Mucosa of stomach (tissue), 1 donor: ENCODE measurements at regions not wholly inside any gene's neighbourhood (a gene's known extent, or its start where the extent isn't known, plus 50 kb on each side); places are given as distances from the start of the nearest gene placed in this dataset.
"Not testable (repeated sequence)": the region's sequence is repeated elsewhere in the genome, so short reads cannot be mapped to it uniquely, and the experiment has no call there.

Experiments used
- H3K27me3 ChIP-seq: one replicate; pipeline ENCODE4 v1.7.0; 2013; ENCODE audit warnings: mild to moderate bottlenecking, low read length; ENCODE audit not compliant: control insufficient read depth, insufficient read depth
- H3K36me3 ChIP-seq: one replicate; pipeline ENCODE4 v1.7.0; 2013; ENCODE audit warnings: low read length; ENCODE audit not compliant: control insufficient read depth, insufficient read depth
- H3K4me1 ChIP-seq: one replicate; pipeline ENCODE4 v1.7.0; 2013; ENCODE audit warnings: mild to moderate bottlenecking, low read length; ENCODE audit not compliant: control insufficient read depth, insufficient read depth
- H3K4me3 ChIP-seq: one replicate; pipeline ENCODE4 v1.7.0; 2013; ENCODE audit warnings: low read length
- H3K9ac ChIP-seq: one replicate; pipeline ENCODE4 v1.7.0; 2013; ENCODE audit warnings: mild to moderate bottlenecking, low read length, moderate library complexity
- H3K9me3 ChIP-seq: one replicate; pipeline ENCODE4 v1.7.0; 2013; ENCODE audit warnings: mild to moderate bottlenecking, low read length, moderate library complexity; ENCODE audit not compliant: control insufficient read depth
- donor health status: Pancreatic carcinoma.

GRCh38 chr13:34371645-34372395 is 553.9 kb downstream of the RFC3 start:
- H3K36me3 ChIP-seq, result no peaks in the 10 kb centered on the region
- no peak overlapping the region for H3K9ac ChIP-seq
- no peaks in the 10 kb centered on the region for H3K4me1 ChIP-seq
- H3K4me3 ChIP-seq, result no peak overlapping the region
- H3K9me3 ChIP-seq, result no peaks in the 10 kb centered on the region
- no peaks in the 10 kb centered on the region for H3K27me3 ChIP-seq

DNA sequence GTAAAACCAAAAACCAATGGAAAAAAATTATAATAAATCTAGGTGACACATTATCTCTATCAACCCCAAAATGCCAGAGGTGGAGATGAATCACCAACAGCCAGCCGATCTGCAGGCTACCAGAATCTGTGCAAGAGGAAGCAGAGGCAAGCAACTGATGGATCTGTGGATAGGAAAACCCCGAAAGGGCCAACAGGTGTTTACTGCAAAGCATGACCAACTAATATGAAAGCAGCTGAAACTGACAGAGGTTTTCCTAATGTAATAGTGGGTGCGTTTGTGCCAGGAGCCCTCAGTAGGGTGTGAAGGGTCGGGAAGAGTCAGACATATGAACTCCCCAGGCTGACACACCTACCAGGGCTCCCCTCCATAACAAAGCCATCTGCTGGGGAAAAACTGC is 554.6 kb downstream of the RFC3 start:
- Histone ChIP-seq H3K36me3 (no peaks in the 10 kb centered on the region), H3K4me3 (no peak overlapping the region), H3K4me1 (no peaks in the 10 kb centered on the region), H3K9me3 (no peaks in the 10 kb centered on the region), H3K9ac (no peak overlapping the region), H3K27me3 (no peaks in the 10 kb centered on the region)

- no peaks in the 10 kb centered on the region for H3K36me3 ChIP-seq
- no peaks in the 10 kb centered on the region for H3K9me3 ChIP-seq
- no peak overlapping the region for H3K9ac ChIP-seq
- no peak overlapping the region for H3K4me3 ChIP-seq
- H3K4me1 ChIP-seq, result no peaks in the 10 kb centered on the region
- no peaks in the 10 kb centered on the region for H3K27me3 ChIP-seq
Measured at GRCh38 chr13:34376483-34376882, 558.5 kb downstream of the RFC3 start.

DNA sequence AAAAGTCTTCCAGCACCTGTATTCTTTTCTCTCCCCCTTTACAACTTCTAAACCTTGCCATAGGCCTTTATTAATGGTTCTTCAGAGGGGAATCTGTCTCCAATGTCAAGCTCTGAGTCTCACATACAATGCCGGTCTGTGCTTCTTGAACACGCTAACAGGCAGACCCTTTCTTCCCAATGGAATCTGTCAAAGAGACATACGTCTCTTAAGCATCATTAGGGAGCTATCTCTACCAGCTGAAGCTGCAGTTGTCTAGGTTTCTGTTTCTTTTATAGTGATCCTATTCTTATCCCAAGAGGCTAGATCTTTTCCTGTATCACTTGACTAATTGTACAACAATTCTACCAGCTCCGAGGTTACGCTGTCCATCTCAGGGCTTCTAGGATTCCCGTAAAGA is 560.8 kb upstream of the NBEA start:
- Histone ChIP-seq H3K36me3 (no peaks in the 10 kb centered on the region), H3K27me3 (no peaks in the 10 kb centered on the region), H3K4me1 (no peaks in the 10 kb centered on the region), H3K4me3 (no peak overlapping the region), H3K9me3 (no peaks in the 10 kb centered on the region), H3K9ac (no peak overlapping the region)

DNA sequence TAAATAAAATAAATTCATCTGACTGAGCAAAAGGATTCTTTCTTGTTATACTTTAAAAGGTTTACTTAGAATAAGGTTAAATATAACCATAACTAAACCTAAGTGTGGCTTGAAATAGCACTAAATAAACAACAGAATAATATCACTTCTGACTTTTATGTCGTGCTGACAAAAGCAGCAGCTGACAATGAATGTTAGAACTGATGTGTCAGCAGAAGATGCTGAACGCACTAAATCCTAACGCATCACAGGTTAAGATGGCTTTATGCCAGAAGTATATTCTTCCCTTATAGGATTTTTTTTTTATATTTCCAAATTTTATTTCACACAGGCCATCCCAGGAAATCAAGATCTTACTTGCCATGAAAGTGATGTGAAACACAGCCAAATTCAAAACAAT is 558.3 kb upstream of the NBEA start:
- no peaks in the 10 kb centered on the region for H3K9me3 ChIP-seq
- no peaks in the 10 kb centered on the region for H3K4me1 ChIP-seq
- H3K27me3 ChIP-seq, result no peaks in the 10 kb centered on the region
- H3K9ac ChIP-seq, result no peak overlapping the region
- no peak overlapping the region for H3K4me3 ChIP-seq
- H3K36me3 ChIP-seq, result no peaks in the 10 kb centered on the region

GRCh38 chr13:34386229-34386628 is 555.8 kb upstream of the NBEA start:
- not testable (repeated sequence) for H3K27me3 ChIP-seq, H3K4me1 ChIP-seq, H3K4me3 ChIP-seq, H3K9ac ChIP-seq, H3K36me3 ChIP-seq, H3K9me3 ChIP-seq

DNA sequence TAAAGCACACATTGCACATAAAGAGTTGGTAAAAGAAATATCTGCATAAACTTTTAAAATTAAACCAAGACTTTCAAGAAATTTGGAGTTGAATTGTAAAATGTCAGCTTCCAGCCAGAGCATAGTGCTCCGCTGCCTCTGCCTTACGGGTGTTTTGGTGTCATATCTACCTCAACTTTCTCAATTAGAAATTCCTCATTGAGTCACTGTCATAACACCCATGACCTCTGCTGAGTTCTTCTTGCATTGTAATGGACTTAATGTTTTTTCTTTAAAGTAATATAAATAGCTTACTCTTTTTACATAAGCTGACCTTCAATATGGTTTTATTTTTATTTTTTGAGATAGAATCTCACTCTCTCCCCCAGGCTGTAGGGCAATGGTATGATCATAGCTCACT is 551.0 kb upstream of the NBEA start:
- H3K36me3 ChIP-seq, result no peaks in the 10 kb centered on the region
- H3K9me3 ChIP-seq, result no peaks in the 10 kb centered on the region
- no peaks in the 10 kb centered on the region for H3K27me3 ChIP-seq
- no peak overlapping the region for H3K9ac ChIP-seq
- H3K4me1 ChIP-seq, result no peaks in the 10 kb centered on the region
- H3K4me3 ChIP-seq, result no peak overlapping the region

- Histone ChIP-seq H3K36me3 (no peaks in the 10 kb centered on the region), H3K4me1 (no peaks in the 10 kb centered on the region), H3K9me3 (no peaks in the 10 kb centered on the region), H3K4me3 (no peak overlapping the region), H3K9ac (no peak overlapping the region), H3K27me3 (no peaks in the 10 kb centered on the region)
Measured at GRCh38 chr13:34401696-34402095, 540.4 kb upstream of the NBEA start.

DNA sequence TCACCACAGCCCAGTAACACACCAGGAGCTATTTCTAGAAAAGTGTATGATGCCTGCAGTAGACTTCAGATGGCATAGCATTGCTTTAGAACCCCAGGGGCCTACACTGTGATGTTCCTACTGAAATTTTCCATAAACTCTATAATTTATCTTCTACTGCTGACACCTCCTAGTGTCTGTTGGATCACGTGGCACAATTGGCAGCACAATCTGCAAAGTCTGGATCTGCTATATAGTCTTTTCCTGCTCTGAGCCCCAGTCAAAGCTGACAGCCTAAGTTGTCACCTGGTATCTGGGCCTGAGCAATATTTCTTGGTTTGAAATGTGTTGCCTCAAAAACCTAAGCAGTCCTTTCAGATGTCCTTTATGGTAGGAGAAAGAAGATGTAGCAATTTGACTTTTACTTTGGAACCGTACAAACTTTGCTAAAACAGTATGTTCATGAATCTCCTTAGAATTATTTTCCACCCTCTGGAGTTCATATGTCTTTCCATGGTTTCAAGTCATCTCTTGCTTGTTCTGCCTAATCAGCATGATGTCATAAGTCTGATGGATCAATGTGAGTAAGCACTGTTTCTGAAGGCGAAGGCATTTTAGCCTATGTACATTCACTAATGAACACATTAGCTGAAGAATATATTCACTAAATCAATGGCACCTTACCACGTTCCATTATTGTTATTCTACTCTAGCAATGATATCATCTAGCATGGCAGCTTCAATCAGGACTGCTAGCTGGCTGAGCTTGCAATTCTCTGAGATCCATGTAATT is 536.5 kb upstream of the NBEA start:
- no peaks in the 10 kb centered on the region for H3K4me1 ChIP-seq
- no peaks in the 10 kb centered on the region for H3K27me3 ChIP-seq
- H3K36me3 ChIP-seq, result no peaks in the 10 kb centered on the region
- no peaks in the 10 kb centered on the region for H3K9me3 ChIP-seq
- no peak overlapping the region for H3K9ac ChIP-seq
- H3K4me3 ChIP-seq, result no peak overlapping the region

- H3K9me3 ChIP-seq, result no peaks in the 10 kb centered on the region
- H3K36me3 ChIP-seq, result no peaks in the 10 kb centered on the region
- no peak overlapping the region for H3K4me3 ChIP-seq
- no peaks in the 10 kb centered on the region for H3K27me3 ChIP-seq
- no peaks in the 10 kb centered on the region for H3K4me1 ChIP-seq
- H3K9ac ChIP-seq, result no peak overlapping the region
Measured at GRCh38 chr13:34408640-34409039, 533.4 kb upstream of the NBEA start.

GRCh38 chr13:34409496-34410182 is 532.4 kb upstream of the NBEA start:
- H3K9me3 ChIP-seq, result no peaks in the 10 kb centered on the region
- H3K36me3 ChIP-seq, result no peaks in the 10 kb centered on the region
- no peak overlapping the region for H3K9ac ChIP-seq
- H3K4me3 ChIP-seq, result no peak overlapping the region
- no peaks in the 10 kb centered on the region for H3K27me3 ChIP-seq
- no peaks in the 10 kb centered on the region for H3K4me1 ChIP-seq

- Histone ChIP-seq H3K4me1 (no peaks in the 10 kb centered on the region), H3K36me3 (no peaks in the 10 kb centered on the region), H3K9ac (no peak overlapping the region), H3K4me3 (no peak overlapping the region), H3K9me3 (no peaks in the 10 kb centered on the region), H3K27me3 (no peaks in the 10 kb centered on the region)
Measured at GRCh38 chr13:34410678-34411077, 531.4 kb upstream of the NBEA start.
